Skeletal muscle tissue (tissue), 3 donors: ENCODE measurements at regions not wholly inside any gene's neighbourhood (a gene's known extent, or its start where the extent isn't known, plus 50 kb on each side); places are given as distances from the start of the nearest gene placed in this dataset.

ENCODE experiments used
- H3K27ac ChIP-seq: one replicate; pipeline ENCODE4 v1.7.0; 2013; ENCODE audit warnings: mild to moderate bottlenecking, low read depth, low read length, inconsistent platforms
- H3K27me3 ChIP-seq, 3 donors: one replicate each; pipeline ENCODE4 v1.7.0; 2013; ENCODE audit warnings: low read length in 3 of 3; ENCODE audit not compliant: control insufficient read depth in 3 of 3, insufficient read depth in 3 of 3
- H3K36me3 ChIP-seq, 3 donors: one replicate each; pipeline ENCODE4 v1.7.0; 2013; ENCODE audit warnings: low read length in 3 of 3; ENCODE audit not compliant: control insufficient read depth in 3 of 3, insufficient read depth in 3 of 3
- H3K4me1 ChIP-seq, 3 donors: one replicate each; pipeline ENCODE4 v1.7.0; 2013; ENCODE audit warnings: low read length in 3 of 3, mild to moderate bottlenecking in 3 of 3; ENCODE audit not compliant: control insufficient read depth in 3 of 3, insufficient read depth in 3 of 3
- H3K4me3 ChIP-seq, 3 donors: one replicate each; pipeline ENCODE4 v1.7.0; 2013; ENCODE audit warnings: low read length in 3 of 3
- H3K9ac ChIP-seq, 3 donors: one replicate each; pipeline ENCODE4 v1.7.0; 2013; ENCODE audit warnings: low read length in 3 of 3, mild to moderate bottlenecking in 3 of 3, moderate library complexity in 2 of 3, low read depth in 1 of 3
- H3K9me3 ChIP-seq, 3 donors: one replicate each; pipeline ENCODE4 v1.7.0; 2013; ENCODE audit warnings: low read length in 3 of 3; ENCODE audit not compliant: control insufficient read depth in 3 of 3
- donor health status: Osteomylitis.

- H3K4me3 ChIP-seq = no peak overlapping the region
- H3K36me3 ChIP-seq = no peaks in the 10 kb centered on the region
- no peaks in the 10 kb centered on the region for H3K4me1 ChIP-seq
- no peaks in the 10 kb centered on the region for H3K9me3 ChIP-seq
- no peaks in the 10 kb centered on the region for H3K27me3 ChIP-seq
- no peak overlapping the region for H3K27ac ChIP-seq
- no peak overlapping the region for H3K9ac ChIP-seq
Measured at GRCh38 chr21:35583566-35584216, 476.6 kb downstream of the SETD4 start.

- Histone ChIP-seq H3K9ac (no peak overlapping the region), H3K27me3 (no peaks in the 10 kb centered on the region), H3K4me1 (no peaks in the 10 kb centered on the region), H3K9me3 (no peaks in the 10 kb centered on the region), H3K27ac (no peak overlapping the region), H3K4me3 (no peak overlapping the region), H3K36me3 (no peaks in the 10 kb centered on the region)
Measured at GRCh38 chr21:35582731-35583130, 477.6 kb downstream of the SETD4 start.

- no peaks in the 10 kb centered on the region for H3K27me3 ChIP-seq
- no peaks in the 10 kb centered on the region for H3K36me3 ChIP-seq
- no peak overlapping the region for H3K4me3 ChIP-seq
- no peaks in the 10 kb centered on the region for H3K9me3 ChIP-seq
- no peaks in the 10 kb centered on the region for H3K4me1 ChIP-seq
- no peak overlapping the region for H3K9ac ChIP-seq
- no peak overlapping the region for H3K27ac ChIP-seq
Measured at GRCh38 chr21:35581640-35582039, 478.7 kb downstream of the SETD4 start.

- no peak overlapping the region for H3K27ac ChIP-seq
- H3K4me1 ChIP-seq = no peaks in the 10 kb centered on the region
- H3K4me3 ChIP-seq = no peak overlapping the region
- H3K9me3 ChIP-seq = no peaks in the 10 kb centered on the region
- no peak overlapping the region for H3K9ac ChIP-seq
- no peaks in the 10 kb centered on the region for H3K27me3 ChIP-seq
- no peaks in the 10 kb centered on the region for H3K36me3 ChIP-seq
Measured at GRCh38 chr21:35579520-35580293, 480.6 kb downstream of the SETD4 start.

GRCh38 chr21:35578831-35579471 lies 481.4 kb downstream of the SETD4 start:
- H3K4me3 ChIP-seq = no peak overlapping the region
- H3K27me3 ChIP-seq = no peaks in the 10 kb centered on the region
- H3K9ac ChIP-seq = no peak overlapping the region
- H3K27ac ChIP-seq = no peak overlapping the region
- no peaks in the 10 kb centered on the region for H3K36me3 ChIP-seq
- no peaks in the 10 kb centered on the region for H3K9me3 ChIP-seq
- no peaks in the 10 kb centered on the region for H3K4me1 ChIP-seq

GRCh38 chr21:35578347-35578782 lies 482.0 kb downstream of the SETD4 start:
- Histone ChIP-seq H3K27ac (no peak overlapping the region), H3K36me3 (no peaks in the 10 kb centered on the region), H3K9ac (no peak overlapping the region), H3K4me3 (no peak overlapping the region), H3K9me3 (no peaks in the 10 kb centered on the region), H3K27me3 (no peaks in the 10 kb centered on the region), H3K4me1 (no peaks in the 10 kb centered on the region)

- Histone ChIP-seq H3K9ac (no peak overlapping the region), H3K36me3 (no peaks in the 10 kb centered on the region), H3K9me3 (no peaks in the 10 kb centered on the region), H3K4me1 (no peaks in the 10 kb centered on the region), H3K27ac (no peak overlapping the region), H3K27me3 (no peaks in the 10 kb centered on the region), H3K4me3 (no peak overlapping the region)
Measured at GRCh38 chr21:35575280-35575915, 484.9 kb downstream of the SETD4 start.

GRCh38 chr21:35573472-35574374 lies 486.6 kb downstream of the SETD4 start:
- no peaks in the 10 kb centered on the region for H3K27me3 ChIP-seq
- H3K4me1 ChIP-seq = no peaks in the 10 kb centered on the region
- no peaks in the 10 kb centered on the region for H3K9me3 ChIP-seq
- no peak overlapping the region for H3K4me3 ChIP-seq
- no peak overlapping the region for H3K27ac ChIP-seq
- H3K9ac ChIP-seq = no peak overlapping the region
- H3K36me3 ChIP-seq = no peaks in the 10 kb centered on the region

- no peak overlapping the region for H3K4me3 ChIP-seq
- H3K27me3 ChIP-seq = no peaks in the 10 kb centered on the region
- H3K9me3 ChIP-seq = no peaks in the 10 kb centered on the region
- no peaks in the 10 kb centered on the region for H3K36me3 ChIP-seq
- no peaks in the 10 kb centered on the region for H3K4me1 ChIP-seq
- H3K27ac ChIP-seq = no peak overlapping the region
- H3K9ac ChIP-seq = no peak overlapping the region
Measured at GRCh38 chr21:35571910-35572309, 488.4 kb downstream of the SETD4 start.
